ENCODE measurements at regions not wholly inside any gene's neighbourhood (a gene's known extent, or its start where the extent isn't known, plus 50 kb on each side); places are given as distances from the start of the nearest gene placed in this dataset.

DNA sequence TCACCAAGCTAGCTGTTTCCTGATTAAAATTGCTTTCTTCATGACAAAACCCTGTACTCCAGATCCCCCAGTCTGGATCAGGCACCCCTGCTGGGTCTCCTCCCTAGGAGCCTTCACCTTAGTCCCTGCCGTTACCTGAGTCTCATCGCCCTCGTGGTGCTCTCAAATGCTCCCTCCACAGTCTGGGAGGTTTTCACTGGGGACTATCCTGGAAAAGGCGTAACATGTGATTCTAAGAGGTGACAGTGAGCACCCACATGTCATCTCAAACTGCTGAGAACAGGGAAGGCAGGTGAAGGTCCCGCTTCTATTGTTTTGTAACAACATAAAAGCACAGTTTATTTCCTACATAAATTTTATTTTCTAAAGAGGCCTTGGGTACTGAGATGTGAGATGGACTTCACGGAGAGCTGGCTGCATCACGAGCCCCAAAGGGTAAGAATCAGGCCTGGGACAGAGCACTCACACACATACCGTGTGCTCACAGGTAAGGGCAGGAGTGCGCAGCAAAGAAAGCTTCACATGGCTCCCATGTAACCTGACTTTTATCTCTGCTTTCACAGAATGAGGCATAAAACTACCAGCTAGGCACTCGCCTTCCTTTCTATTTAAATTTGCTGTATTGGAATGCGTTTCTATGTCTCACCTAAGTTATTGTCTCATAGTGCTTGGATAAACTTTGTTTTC, 531.5 kb downstream of the RNF144A start:
- Mint-ChIP-seq H3K27me3 (ENCODE audit: insufficient read depth, unreplicated experiment) (peaks cover 12% of the 10 kb centered on the region), H3K27ac (ENCODE audit: unreplicated experiment) (no peak overlapping the region), H3K36me3 (ENCODE audit: insufficient read depth, unreplicated experiment) (no peaks in the 10 kb centered on the region), H3K9me3 (ENCODE audit: unreplicated experiment) (no peaks in the 10 kb centered on the region), H3K4me1 (ENCODE audit: low read depth, unreplicated experiment) (no peaks in the 10 kb centered on the region), H3K4me3 (ENCODE audit: unreplicated experiment) (no peak overlapping the region)
- ChIA-PET CTCF (no interaction called here), POLR2A (no interaction called here)
- no peaks in the 10 kb centered on the region for H3K9me3 ChIP-seq
- no peaks in the 10 kb centered on the region; the same call in none of the 2 replicates for H3K27me3 ChIP-seq (replicated peaks; ENCODE audit: control insufficient read depth, insufficient read depth, low read length)
- no peak for DNase-seq
- no peaks in the 10 kb centered on the region for H3K4me1 ChIP-seq
- TF ChIP-seq, protein P1, sequence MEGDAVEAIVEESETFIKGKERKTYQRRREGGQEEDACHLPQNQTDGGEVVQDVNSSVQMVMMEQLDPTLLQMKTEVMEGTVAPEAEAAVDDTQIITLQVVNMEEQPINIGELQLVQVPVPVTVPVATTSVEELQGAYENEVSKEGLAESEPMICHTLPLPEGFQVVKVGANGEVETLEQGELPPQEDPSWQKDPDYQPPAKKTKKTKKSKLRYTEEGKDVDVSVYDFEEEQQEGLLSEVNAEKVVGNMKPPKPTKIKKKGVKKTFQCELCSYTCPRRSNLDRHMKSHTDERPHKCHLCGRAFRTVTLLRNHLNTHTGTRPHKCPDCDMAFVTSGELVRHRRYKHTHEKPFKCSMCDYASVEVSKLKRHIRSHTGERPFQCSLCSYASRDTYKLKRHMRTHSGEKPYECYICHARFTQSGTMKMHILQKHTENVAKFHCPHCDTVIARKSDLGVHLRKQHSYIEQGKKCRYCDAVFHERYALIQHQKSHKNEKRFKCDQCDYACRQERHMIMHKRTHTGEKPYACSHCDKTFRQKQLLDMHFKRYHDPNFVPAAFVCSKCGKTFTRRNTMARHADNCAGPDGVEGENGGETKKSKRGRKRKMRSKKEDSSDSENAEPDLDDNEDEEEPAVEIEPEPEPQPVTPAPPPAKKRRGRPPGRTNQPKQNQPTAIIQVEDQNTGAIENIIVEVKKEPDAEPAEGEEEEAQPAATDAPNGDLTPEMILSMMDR (IDR thresholded peaks at IDR 0.05; ENCODE audit: insufficient read depth in 1 of 2, low read depth in 1 of 2, low read length in 1 of 2, severe bottlenecking in 1 of 2, unreplicated experiment in 1 of 2) = no peak
- BruUV-seq (replicated peaks) = no TSS peak
- no peak overlapping the region for H3K4me3 ChIP-seq (ENCODE audit: low read depth, low read length)
- intact Hi-C loops (cut with micrococcal nuclease; ENCODE audit: unreplicated experiment) = no loop called here
- no peaks in the 10 kb centered on the region for H3K36me3 ChIP-seq (ENCODE audit: control insufficient read depth, insufficient read depth, low read length)

- Histone ChIP-seq H3K27me3 (replicated peaks; ENCODE audit: control insufficient read depth, insufficient read depth, low read length) (no peaks in the 10 kb centered on the region; the same call in none of the 2 replicates), H3K4me1 (no peaks in the 10 kb centered on the region), H3K4me3 (ENCODE audit: low read depth, low read length) (no peak overlapping the region), H3K36me3 (ENCODE audit: control insufficient read depth, insufficient read depth, low read length) (no peaks in the 10 kb centered on the region), H3K9me3 (no peaks in the 10 kb centered on the region)
- ChIA-PET CTCF (no interaction called here), POLR2A (no interaction called here)
- no peaks in the 10 kb centered on the region for H3K36me3 Mint-ChIP-seq (ENCODE audit: insufficient read depth, unreplicated experiment)
- no peaks in the 10 kb centered on the region for H3K4me1 Mint-ChIP-seq (ENCODE audit: low read depth, unreplicated experiment)
- intact Hi-C loops (cut with micrococcal nuclease; ENCODE audit: unreplicated experiment) = no loop called here
- H3K9me3 Mint-ChIP-seq (ENCODE audit: unreplicated experiment) = no peaks in the 10 kb centered on the region
- no peak overlapping the region for H3K4me3 Mint-ChIP-seq (ENCODE audit: unreplicated experiment)
- no TSS peak for BruUV-seq (replicated peaks)
- no peak overlapping the region for H3K27ac Mint-ChIP-seq (ENCODE audit: unreplicated experiment)
- DNase-seq = no peak
- H3K27me3 Mint-ChIP-seq (ENCODE audit: insufficient read depth, unreplicated experiment) = peaks cover 13% of the 10 kb centered on the region
- TF ChIP-seq, protein P1 (IDR thresholded peaks at IDR 0.05; ENCODE audit: insufficient read depth in 1 of 2, low read depth in 1 of 2, low read length in 1 of 2, severe bottlenecking in 1 of 2, unreplicated experiment in 1 of 2) = no peak
Observed at GRCh38 chr2:7449298-7449697, 532.1 kb downstream of the RNF144A start.

GRCh38 chr2:7450188-7450832, 533.1 kb downstream of the RNF144A start:
- no peak overlapping the region for H3K4me3 Mint-ChIP-seq (ENCODE audit: unreplicated experiment)
- CTCF ChIA-PET = no interaction called here
- H3K4me3 ChIP-seq (ENCODE audit: low read depth, low read length) = no peak overlapping the region
- no TSS peak for BruUV-seq (replicated peaks)
- no peaks in the 10 kb centered on the region for H3K36me3 Mint-ChIP-seq (ENCODE audit: insufficient read depth, unreplicated experiment)
- no peaks in the 10 kb centered on the region for H3K4me1 ChIP-seq
- peaks cover 13% of the 10 kb centered on the region for H3K27me3 Mint-ChIP-seq (ENCODE audit: insufficient read depth, unreplicated experiment)
- no peak for DNase-seq
- no peaks in the 10 kb centered on the region for H3K9me3 Mint-ChIP-seq (ENCODE audit: unreplicated experiment)
- no peak overlapping the region for H3K27ac Mint-ChIP-seq (ENCODE audit: unreplicated experiment)
- H3K4me1 Mint-ChIP-seq (ENCODE audit: low read depth, unreplicated experiment) = no peaks in the 10 kb centered on the region
- POLR2A ChIA-PET = no interaction called here
- no peaks in the 10 kb centered on the region for H3K36me3 ChIP-seq (ENCODE audit: control insufficient read depth, insufficient read depth, low read length)
- no peaks in the 10 kb centered on the region; the same call in none of the 2 replicates for H3K27me3 ChIP-seq (replicated peaks; ENCODE audit: control insufficient read depth, insufficient read depth, low read length)
- intact Hi-C loops (cut with micrococcal nuclease; ENCODE audit: unreplicated experiment) = no loop called here
- no peaks in the 10 kb centered on the region for H3K9me3 ChIP-seq
- TF ChIP-seq, protein P1 (IDR thresholded peaks at IDR 0.05; ENCODE audit: insufficient read depth in 1 of 2, low read depth in 1 of 2, low read length in 1 of 2, severe bottlenecking in 1 of 2, unreplicated experiment in 1 of 2) = no peak

All from Caco-2 (cell line).